Fibroblast of lung (primary cell): ENCODE measurements at regions not wholly inside any gene's neighbourhood (a gene's known extent, or its start where the extent isn't known, plus 50 kb on each side); places are given as distances from the start of the nearest gene placed in this dataset.

Source experiments
- DNase-seq, 2 donors: peaks; one replicate each; pipeline versions ENCODE4 v3.0.0 to v3.0.0-alpha.2; 2010; ENCODE audit warnings: low read depth in 2 of 2
- H2AFZ ChIP-seq: 2 replicates; pipeline ENCODE4 v1.5.1; 2012; ENCODE audit warnings: low read length, control low read depth, inconsistent platforms
- H3K27ac ChIP-seq: 2 replicates; pipeline ENCODE4 v1.5.1; 2011; ENCODE audit warnings: low read length, control low read depth; ENCODE audit not compliant: insufficient read depth
- H3K27me3 ChIP-seq: 2 replicates; pipeline ENCODE4 v1.5.1; 2011; ENCODE audit warnings: mild to moderate bottlenecking, low read length; ENCODE audit not compliant: control insufficient read depth, insufficient read depth
- H3K36me3 ChIP-seq: 2 replicates; pipeline ENCODE4 v1.5.1; 2011; ENCODE audit warnings: low read length; ENCODE audit not compliant: control insufficient read depth, insufficient read depth
- H3K4me1 ChIP-seq: 2 replicates; pipeline ENCODE4 v1.5.1; 2011; ENCODE audit warnings: low read length; ENCODE audit not compliant: control insufficient read depth, insufficient read depth; ENCODE audit errors: extremely low read depth
- H3K4me2 ChIP-seq: 2 replicates; pipeline ENCODE4 v1.5.1; 2011; ENCODE audit warnings: low read length, control low read depth; ENCODE audit not compliant: insufficient read depth; ENCODE audit errors: extremely low read depth
- H3K4me3 ChIP-seq, 4 experiments: fragments of 200-600 bp in 1 of 4; sonication (generic) in 1 of 4; replicated peaks in 1 of 4; 2 replicates each; pipeline ENCODE4 v1.5.1; 2011 to 2016; ENCODE audit warnings: low read length in 4 of 4, low read depth in 3 of 4, mild to moderate bottlenecking in 3 of 4, control low read depth in 2 of 4, inconsistent platforms in 1 of 4, mixed read lengths in 1 of 4; ENCODE audit not compliant: insufficient read depth in 1 of 4; ENCODE audit errors: control extremely low read depth in 1 of 4
- H3K79me2 ChIP-seq: 2 replicates; pipeline ENCODE4 v1.5.1; 2012; ENCODE audit warnings: mild to moderate bottlenecking, low read length, inconsistent platforms; ENCODE audit not compliant: control insufficient read depth, insufficient read depth
- H3K9ac ChIP-seq: 2 replicates; pipeline ENCODE4 v1.5.1; 2011; ENCODE audit warnings: mild to moderate bottlenecking, low read length, control low read depth; ENCODE audit not compliant: insufficient read depth
- H3K9me3 ChIP-seq: 2 replicates; pipeline ENCODE4 v1.5.1; 2012; ENCODE audit warnings: low read depth, low read length; ENCODE audit not compliant: control insufficient read depth, insufficient read depth
- H4K20me1 ChIP-seq: 2 replicates; pipeline ENCODE4 v1.5.1; 2011; ENCODE audit warnings: low read length; ENCODE audit not compliant: control insufficient read depth, insufficient read depth; ENCODE audit errors: extremely low read depth
- EZH2 ChIP-seq: IDR thresholded peaks from 2 replicates; pipeline ENCODE4 v1.5.1; 2012; ENCODE audit warnings: low read length, control low read depth, mild to moderate bottlenecking; ENCODE audit errors: missing control alignments
- TF ChIP-seq, protein P1 (sequence below), 2 donors: IDR thresholded peaks in 1 of 2; conservative IDR thresholded peaks in 1 of 2; 1 replicate in 1 of 2; 2 replicates in 1 of 2; pipeline ENCODE4 v1.5.1; 2011 to 2012; ENCODE audit warnings: low read length in 2 of 2, control low read depth in 1 of 2, inconsistent platforms in 1 of 2, low read depth in 1 of 2, mild to moderate bottlenecking in 1 of 2

DNA sequence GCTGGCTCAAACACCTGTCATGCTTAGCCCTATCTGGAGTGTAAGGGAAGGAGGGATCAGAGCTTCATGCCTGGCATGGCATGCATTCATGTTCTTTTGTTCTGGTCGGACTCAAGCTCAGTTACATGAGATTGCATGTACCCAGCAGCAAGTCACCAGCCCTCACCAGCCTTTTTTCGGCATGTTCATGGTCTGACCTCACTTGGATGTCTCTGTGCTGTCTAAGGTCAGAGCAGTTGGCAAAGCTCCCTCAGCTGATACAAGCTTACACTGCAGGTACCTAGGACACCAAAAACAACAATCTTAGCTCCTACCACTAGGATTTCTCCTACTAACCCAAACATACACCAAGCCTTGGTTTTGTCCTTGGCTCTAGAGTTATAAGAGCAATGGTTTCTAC lies 152.6 kb downstream of the BARX2 start:
- no peak overlapping the region for H3K27ac ChIP-seq
- H3K79me2 ChIP-seq, result no peaks in the 10 kb centered on the region
- H3K9ac ChIP-seq, result no peak overlapping the region
- no peaks in the 10 kb centered on the region for H3K27me3 ChIP-seq
- no peak overlapping the region for H2AFZ ChIP-seq
- H3K9me3 ChIP-seq, result no peaks in the 10 kb centered on the region
- DNase-seq, result no peak
- no peaks in the 10 kb centered on the region for H3K36me3 ChIP-seq
- H3K4me3 ChIP-seq, result no peak overlapping the region
- H3K4me2 ChIP-seq, result no peak overlapping the region
- no peak for TF ChIP-seq EZH2
- TF ChIP-seq, protein P1, sequence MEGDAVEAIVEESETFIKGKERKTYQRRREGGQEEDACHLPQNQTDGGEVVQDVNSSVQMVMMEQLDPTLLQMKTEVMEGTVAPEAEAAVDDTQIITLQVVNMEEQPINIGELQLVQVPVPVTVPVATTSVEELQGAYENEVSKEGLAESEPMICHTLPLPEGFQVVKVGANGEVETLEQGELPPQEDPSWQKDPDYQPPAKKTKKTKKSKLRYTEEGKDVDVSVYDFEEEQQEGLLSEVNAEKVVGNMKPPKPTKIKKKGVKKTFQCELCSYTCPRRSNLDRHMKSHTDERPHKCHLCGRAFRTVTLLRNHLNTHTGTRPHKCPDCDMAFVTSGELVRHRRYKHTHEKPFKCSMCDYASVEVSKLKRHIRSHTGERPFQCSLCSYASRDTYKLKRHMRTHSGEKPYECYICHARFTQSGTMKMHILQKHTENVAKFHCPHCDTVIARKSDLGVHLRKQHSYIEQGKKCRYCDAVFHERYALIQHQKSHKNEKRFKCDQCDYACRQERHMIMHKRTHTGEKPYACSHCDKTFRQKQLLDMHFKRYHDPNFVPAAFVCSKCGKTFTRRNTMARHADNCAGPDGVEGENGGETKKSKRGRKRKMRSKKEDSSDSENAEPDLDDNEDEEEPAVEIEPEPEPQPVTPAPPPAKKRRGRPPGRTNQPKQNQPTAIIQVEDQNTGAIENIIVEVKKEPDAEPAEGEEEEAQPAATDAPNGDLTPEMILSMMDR (conservative IDR thresholded peaks at IDR 0.05 in 1 of 2, IDR thresholded peaks at IDR 0.05 in 1 of 2; ENCODE audit: low read depth in 1 of 2, low read length in 2 of 2), result no peak
- no peaks in the 10 kb centered on the region for H4K20me1 ChIP-seq
- no peaks in the 10 kb centered on the region for H3K4me1 ChIP-seq

- no peak for TF ChIP-seq EZH2
- TF ChIP-seq, protein P1 (conservative IDR thresholded peaks at IDR 0.05 in 1 of 2, IDR thresholded peaks at IDR 0.05 in 1 of 2; ENCODE audit: low read depth in 1 of 2, low read length in 2 of 2), result no peak
- no peak for DNase-seq
- Histone ChIP-seq H3K36me3 (no peaks in the 10 kb centered on the region), H4K20me1 (no peaks in the 10 kb centered on the region), H3K4me1 (no peaks in the 10 kb centered on the region), H3K27me3 (no peaks in the 10 kb centered on the region), H3K4me2 (no peak overlapping the region), H3K9me3 (no peaks in the 10 kb centered on the region), H3K4me3 (no peak overlapping the region), H3K9ac (no peak overlapping the region), H3K79me2 (no peaks in the 10 kb centered on the region), H2AFZ (no peak overlapping the region), H3K27ac (no peak overlapping the region)
Measured at GRCh38 chr11:129530154-129530895, 154.7 kb downstream of the BARX2 start.

DNA sequence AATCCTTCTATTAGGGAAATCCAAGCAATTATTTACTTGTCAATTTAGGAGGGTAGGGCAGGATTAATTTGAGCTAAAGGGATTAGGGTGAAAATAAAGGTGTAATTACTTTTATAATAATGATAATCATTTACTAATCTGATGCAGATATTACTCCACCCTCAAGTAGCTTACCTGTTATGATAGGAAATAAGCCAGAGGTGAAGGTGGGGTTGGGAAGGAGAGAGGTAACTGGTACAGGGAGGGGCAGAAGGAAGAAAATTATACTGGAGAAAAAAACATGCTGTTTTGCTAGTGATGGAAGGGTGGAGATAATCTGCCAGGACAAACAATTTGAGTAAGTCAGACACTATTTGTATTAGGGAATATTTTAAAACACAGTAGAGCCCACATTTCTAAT lies 157.7 kb downstream of the BARX2 start:
- H3K9me3 ChIP-seq, result no peaks in the 10 kb centered on the region
- H3K27ac ChIP-seq, result no peak overlapping the region
- H3K27me3 ChIP-seq, result no peaks in the 10 kb centered on the region
- TF ChIP-seq, protein P1 (conservative IDR thresholded peaks at IDR 0.05 in 1 of 2, IDR thresholded peaks at IDR 0.05 in 1 of 2; ENCODE audit: low read depth in 1 of 2, low read length in 2 of 2), result no peak
- TF ChIP-seq EZH2, result no peak
- H2AFZ ChIP-seq, result no peak overlapping the region
- no peaks in the 10 kb centered on the region for H4K20me1 ChIP-seq
- H3K4me2 ChIP-seq, result no peak overlapping the region
- H3K79me2 ChIP-seq, result no peaks in the 10 kb centered on the region
- no peaks in the 10 kb centered on the region for H3K36me3 ChIP-seq
- no peak for DNase-seq
- H3K4me1 ChIP-seq, result no peaks in the 10 kb centered on the region
- H3K9ac ChIP-seq, result no peak overlapping the region
- no peak overlapping the region for H3K4me3 ChIP-seq
